AG08396 (cell line): ENCODE measurements at regions not wholly inside any gene's neighbourhood (a gene's known extent, or its start where the extent isn't known, plus 50 kb on each side); places are given as distances from the start of the nearest gene placed in this dataset.

Source experiments
- DNase-seq: peaks from one replicate; pipeline ENCODE4 v3.0.0; 2012; ENCODE audit warnings: low spot score, mixed read lengths

DNA sequence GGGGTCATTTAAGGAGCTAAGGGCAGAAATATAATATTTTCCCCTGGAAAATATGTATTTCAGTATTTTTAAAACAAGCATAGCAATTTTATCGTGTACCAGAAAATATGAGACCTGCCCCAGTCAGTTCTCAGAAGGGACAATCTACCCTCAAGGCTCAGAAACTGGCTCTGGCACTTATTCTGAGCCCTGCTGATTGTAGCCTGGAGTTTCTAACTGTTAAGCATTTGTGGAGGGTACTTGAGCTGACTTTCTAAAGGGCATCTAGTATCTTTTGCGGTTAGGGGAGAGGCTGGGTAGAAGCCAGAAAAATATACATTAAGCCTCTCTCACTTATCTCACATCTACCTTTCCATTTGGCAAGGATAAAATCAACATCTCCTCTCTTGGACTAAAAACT is 71.3 kb upstream of the FSHB start:
- DNase-seq: no peak

DNA sequence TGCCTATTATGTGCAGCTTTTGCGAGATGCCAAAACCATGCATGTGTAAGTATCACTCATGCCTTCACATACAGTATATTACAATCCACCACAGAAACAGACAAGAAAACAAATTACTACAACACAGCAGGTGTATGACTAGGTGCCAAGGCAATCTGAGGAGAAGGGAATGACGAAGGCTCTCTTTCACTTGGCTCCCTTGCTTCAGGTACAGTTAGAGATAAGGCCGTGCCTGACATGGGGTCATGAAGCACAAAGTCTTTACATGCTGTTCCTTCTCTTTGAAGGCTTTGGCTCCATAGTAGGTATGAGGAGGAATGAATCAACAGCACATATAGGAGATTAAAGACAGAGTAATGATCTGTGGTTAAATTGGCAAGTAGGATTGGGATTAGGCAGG is 65.2 kb upstream of the FSHB start:
- DNase-seq: no peak

DNA sequence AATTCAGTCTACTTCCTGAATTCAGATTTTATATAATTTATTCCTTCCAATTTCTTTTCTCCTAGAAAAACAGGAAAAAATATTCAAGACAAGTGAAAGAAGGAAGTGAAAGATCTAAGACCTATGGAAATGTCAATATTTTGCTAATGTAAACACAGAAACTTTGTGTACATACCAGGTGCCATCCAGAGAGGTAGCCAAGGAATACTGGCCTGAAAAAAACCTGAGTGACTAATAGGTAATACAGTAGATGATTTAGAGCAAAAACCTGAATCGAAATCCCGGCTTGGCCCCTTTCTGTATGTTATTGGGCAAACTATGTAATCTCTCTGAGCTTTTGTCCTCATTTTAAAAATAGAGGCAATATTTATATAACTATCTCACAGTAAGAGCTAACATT is 59.2 kb upstream of the FSHB start:
- DNase-seq: no peak

DNA sequence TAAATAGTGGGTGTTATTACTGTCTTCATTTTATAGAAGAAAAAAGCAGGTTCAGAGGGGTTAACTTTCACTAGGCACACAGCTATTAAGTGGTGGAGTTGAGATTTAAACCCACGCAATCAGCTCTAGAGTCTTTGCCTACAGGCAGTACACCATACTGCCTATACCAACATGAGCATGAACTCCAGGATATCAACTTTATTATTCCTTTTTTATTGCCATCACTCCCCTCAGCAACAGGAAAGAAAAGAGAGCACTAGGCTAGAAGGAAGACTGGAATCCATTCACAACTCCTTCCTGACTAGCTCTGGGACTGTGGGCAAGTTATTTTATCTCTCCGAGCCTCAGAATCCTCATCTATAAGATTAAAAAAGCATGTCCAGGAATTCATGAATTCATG is 58.7 kb upstream of the FSHB start:
- DNase-seq: no peak

- no peak for DNase-seq
Observed at GRCh38 chr11:30172883-30173311, 57.9 kb upstream of the FSHB start.

- DNase-seq: no peak
Observed at GRCh38 chr11:30174265-30175020, 56.4 kb upstream of the FSHB start.
